ENCODE measurements at regions not wholly inside any gene's neighbourhood (a gene's known extent, or its start where the extent isn't known, plus 50 kb on each side); places are given as distances from the start of the nearest gene placed in this dataset.

- TF ChIP-seq, protein P1, sequence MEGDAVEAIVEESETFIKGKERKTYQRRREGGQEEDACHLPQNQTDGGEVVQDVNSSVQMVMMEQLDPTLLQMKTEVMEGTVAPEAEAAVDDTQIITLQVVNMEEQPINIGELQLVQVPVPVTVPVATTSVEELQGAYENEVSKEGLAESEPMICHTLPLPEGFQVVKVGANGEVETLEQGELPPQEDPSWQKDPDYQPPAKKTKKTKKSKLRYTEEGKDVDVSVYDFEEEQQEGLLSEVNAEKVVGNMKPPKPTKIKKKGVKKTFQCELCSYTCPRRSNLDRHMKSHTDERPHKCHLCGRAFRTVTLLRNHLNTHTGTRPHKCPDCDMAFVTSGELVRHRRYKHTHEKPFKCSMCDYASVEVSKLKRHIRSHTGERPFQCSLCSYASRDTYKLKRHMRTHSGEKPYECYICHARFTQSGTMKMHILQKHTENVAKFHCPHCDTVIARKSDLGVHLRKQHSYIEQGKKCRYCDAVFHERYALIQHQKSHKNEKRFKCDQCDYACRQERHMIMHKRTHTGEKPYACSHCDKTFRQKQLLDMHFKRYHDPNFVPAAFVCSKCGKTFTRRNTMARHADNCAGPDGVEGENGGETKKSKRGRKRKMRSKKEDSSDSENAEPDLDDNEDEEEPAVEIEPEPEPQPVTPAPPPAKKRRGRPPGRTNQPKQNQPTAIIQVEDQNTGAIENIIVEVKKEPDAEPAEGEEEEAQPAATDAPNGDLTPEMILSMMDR (IDR thresholded peaks at IDR 0.05): no peak
- TF ChIP-seq POLR2A (IDR thresholded peaks at IDR 0.05): no peak
Measured at GRCh38 chr10:20686015-20686635, 211.0 kb downstream of the NEBL start.

Data from esophagus squamous epithelium (tissue), 4 donors.